SK-N-SH treated with all-trans-retinoic acid at 6 μM for 48 hours (cell line): ENCODE measurements at regions not wholly inside any gene's neighbourhood (a gene's known extent, or its start where the extent isn't known, plus 50 kb on each side); places are given as distances from the start of the nearest gene placed in this dataset.

Source experiments
- BACH2 ChIP-seq: fragments of 250-450 bp; sonication (Bioruptor Pico); IDR thresholded peaks from 2 replicates; pipeline ENCODE4 v1.9.0; 2021; ENCODE audit warnings: mild to moderate bottlenecking, borderline replicate concordance
- PPARA ChIP-seq: fragments of 250-450 bp; sonication (Bioruptor Pico); IDR thresholded peaks from 2 replicates; pipeline ENCODE4 v1.5.0; 2020; ENCODE audit warnings: mild to moderate bottlenecking, borderline replicate concordance
- SNAI2 ChIP-seq: fragments of 250-450 bp; sonication (Bioruptor Pico); IDR thresholded peaks from 2 replicates; pipeline ENCODE4 v1.5.0; 2020; ENCODE audit warnings: mild to moderate bottlenecking, moderate library complexity
- ZC3H10 ChIP-seq: fragments of 250-450 bp; sonication (Bioruptor Pico); IDR thresholded peaks from 2 replicates; pipeline ENCODE4 v1.5.1; 2021; ENCODE audit warnings: mild to moderate bottlenecking, moderate library complexity
- ZFP30 ChIP-seq: fragments of 450-650 bp; formaldehyde crosslinking; IDR thresholded peaks from 2 replicates; pipeline ENCODE4 v1.5.0; 2022; ENCODE audit warnings: mild to moderate bottlenecking, moderate library complexity
- ZNF70 ChIP-seq: fragments of 450-650 bp; formaldehyde crosslinking; IDR thresholded peaks from 2 replicates; pipeline ENCODE4 v1.5.0; 2020; ENCODE audit warnings: mild to moderate bottlenecking, moderate library complexity

GRCh38 chr14:99064262-99064954 lies 207.6 kb downstream of the BCL11B start:
- TF ChIP-seq SNAI2 (CRISPR knock-in tag) = no peak
- TF ChIP-seq PPARA (CRISPR knock-in tag) = no peak
- TF ChIP-seq ZFP30 = no peak
- TF ChIP-seq ZC3H10 = no peak
- no peak for TF ChIP-seq ZNF70
- TF ChIP-seq BACH2 (CRISPR knock-in tag) = no peak
